ENCODE measurements at regions not wholly inside any gene's neighbourhood (a gene's known extent, or its start where the extent isn't known, plus 50 kb on each side); places are given as distances from the start of the nearest gene placed in this dataset.

- TF ChIP-seq CTCF (IDR thresholded peaks at IDR 0.05) (no peak), POLR2A (IDR thresholded peaks at IDR 0.05) (no peak)
Measured at GRCh38 chr9:18240213-18240612, 233.7 kb upstream of the ADAMTSL1 start.
